Astrocyte (in vitro differentiated cells and primary cell): ENCODE measurements at regions not wholly inside any gene's neighbourhood (a gene's known extent, or its start where the extent isn't known, plus 50 kb on each side); places are given as distances from the start of the nearest gene placed in this dataset.

Source experiments
- DNase-seq: peaks from one replicate; pipeline ENCODE4 v3.0.0-alpha.2; 2010; ENCODE audit warnings: low read depth
- FAIRE-seq: peaks from 2 replicates; lab custom pipeline; 2011; peaks lifted over from hg19 to GRCh38; lab: Jason Lieb, UNC
- H2AFZ ChIP-seq: 2 replicates; pipeline ENCODE4 v1.6.0; 2012; ENCODE audit warnings: low read depth, low read length, inconsistent platforms
- H3K27ac ChIP-seq: 2 replicates; pipeline ENCODE4 v1.5.1; 2011; ENCODE audit warnings: low read depth, low read length, inconsistent platforms
- H3K27me3 ChIP-seq: 2 replicates; pipeline ENCODE4 v1.6.0; 2011; ENCODE audit warnings: low read length, inconsistent platforms; ENCODE audit not compliant: insufficient read depth
- H3K36me3 ChIP-seq: 2 replicates; pipeline ENCODE4 v1.5.1; 2011; ENCODE audit warnings: low read length, inconsistent platforms; ENCODE audit not compliant: insufficient read depth
- H3K4me1 ChIP-seq: 2 replicates; pipeline ENCODE4 v1.5.1; 2011; ENCODE audit warnings: low read length, inconsistent platforms; ENCODE audit not compliant: insufficient read depth
- H3K4me2 ChIP-seq: 2 replicates; pipeline ENCODE4 v1.6.0; 2012; ENCODE audit warnings: low read length, inconsistent platforms
- H3K4me3 ChIP-seq: 2 replicates; pipeline ENCODE4 v1.5.1; 2011; ENCODE audit warnings: low read depth, mild to moderate bottlenecking, low read length, inconsistent platforms; ENCODE audit not compliant: insufficient read depth
- H3K79me2 ChIP-seq: 2 replicates; pipeline ENCODE4 v1.6.0; 2012; ENCODE audit warnings: mild to moderate bottlenecking, low read length, inconsistent platforms; ENCODE audit not compliant: insufficient read depth
- H3K9ac ChIP-seq: 2 replicates; pipeline ENCODE4 v1.6.0; 2012; ENCODE audit warnings: mild to moderate bottlenecking, low read length, inconsistent platforms
- H3K9me3 ChIP-seq: 2 replicates; pipeline ENCODE4 v1.5.1; 2012; ENCODE audit warnings: low read depth, mild to moderate bottlenecking, low read length, inconsistent platforms; ENCODE audit not compliant: insufficient read depth
- H4K20me1 ChIP-seq: 2 replicates; pipeline ENCODE4 v1.6.0; 2012; ENCODE audit warnings: low read length, inconsistent platforms; ENCODE audit not compliant: insufficient read depth
- H3K27ac Mint-ChIP-seq: one replicate; pipeline ENCODE4 v1.8.0; 2021; ENCODE audit warnings: mild to moderate bottlenecking, mixed read lengths; ENCODE audit not compliant: unreplicated experiment
- H3K27me3 Mint-ChIP-seq: one replicate; pipeline ENCODE4 v1.8.0; 2021; ENCODE audit warnings: low read depth, mixed read lengths; ENCODE audit not compliant: unreplicated experiment
- H3K36me3 Mint-ChIP-seq: one replicate; pipeline ENCODE4 v1.8.0; 2021; ENCODE audit warnings: low read depth, mixed read lengths; ENCODE audit not compliant: unreplicated experiment
- H3K4me1 Mint-ChIP-seq: one replicate; pipeline ENCODE4 v1.8.0; 2021; ENCODE audit warnings: low read depth, mixed read lengths; ENCODE audit not compliant: unreplicated experiment
- H3K4me3 Mint-ChIP-seq: one replicate; pipeline ENCODE4 v1.8.0; 2021; ENCODE audit warnings: mild to moderate bottlenecking, moderate library complexity, mixed read lengths; ENCODE audit not compliant: unreplicated experiment
- H3K9me3 Mint-ChIP-seq: one replicate; pipeline ENCODE4 v1.8.0; 2021; ENCODE audit warnings: mild to moderate bottlenecking, mixed read lengths; ENCODE audit not compliant: unreplicated experiment
- CTCF ChIP-seq: IDR thresholded peaks from 2 replicates; pipeline ENCODE4 v1.5.1; 2011; ENCODE audit warnings: low read depth, mild to moderate bottlenecking, inconsistent platforms, low read length, moderate library complexity; ENCODE audit not compliant: insufficient read depth
- EZH2 ChIP-seq: IDR thresholded peaks from 2 replicates; pipeline ENCODE4 v1.6.1; 2012; ENCODE audit warnings: mild to moderate bottlenecking, low read length, inconsistent platforms; ENCODE audit not compliant: insufficient read depth

- Histone ChIP-seq H3K4me2 (no peak overlapping the region), H3K79me2 (no peaks in the 10 kb centered on the region), H3K27ac (no peak overlapping the region), H3K9me3 (no peaks in the 10 kb centered on the region), H3K36me3 (no peaks in the 10 kb centered on the region), H4K20me1 (no peaks in the 10 kb centered on the region), H2AFZ (no peak overlapping the region), H3K4me3 (no peak overlapping the region), H3K4me1 (no peaks in the 10 kb centered on the region), H3K27me3 (no peaks in the 10 kb centered on the region), H3K9ac (no peak overlapping the region)
- DNase-seq: no peak
- Mint-ChIP-seq H3K27ac (no peak overlapping the region), H3K4me3 (no peak overlapping the region), H3K9me3 (no peaks in the 10 kb centered on the region), H3K36me3 (no peaks in the 10 kb centered on the region), H3K4me1 (no peaks in the 10 kb centered on the region), H3K27me3 (no peaks in the 10 kb centered on the region)
- FAIRE-seq: no peak
- TF ChIP-seq CTCF (no peak), EZH2 (no peak)
Observed at GRCh38 chr5:165086465-165086864, 1581.0 kb downstream of the MAT2B start.

- H3K9ac ChIP-seq: no peak overlapping the region
- H3K27ac ChIP-seq: no peak overlapping the region
- H3K4me1 Mint-ChIP-seq: no peaks in the 10 kb centered on the region
- H3K27ac Mint-ChIP-seq: no peak overlapping the region
- TF ChIP-seq EZH2: no peak
- no peak for TF ChIP-seq CTCF
- H4K20me1 ChIP-seq: no peaks in the 10 kb centered on the region
- no peak for DNase-seq
- FAIRE-seq: no peak
- no peak overlapping the region for H3K4me3 Mint-ChIP-seq
- H3K9me3 Mint-ChIP-seq: peaks cover 6% of the 10 kb centered on the region
- no peaks in the 10 kb centered on the region for H3K27me3 Mint-ChIP-seq
- no peaks in the 10 kb centered on the region for H3K36me3 Mint-ChIP-seq
- no peaks in the 10 kb centered on the region for H3K27me3 ChIP-seq
- H3K36me3 ChIP-seq: no peaks in the 10 kb centered on the region
- H3K4me2 ChIP-seq: no peak overlapping the region
- H3K4me1 ChIP-seq: no peaks in the 10 kb centered on the region
- no peak overlapping the region for H3K4me3 ChIP-seq
- no peaks in the 10 kb centered on the region for H3K79me2 ChIP-seq
- H2AFZ ChIP-seq: no peak overlapping the region
- no peaks in the 10 kb centered on the region for H3K9me3 ChIP-seq
Observed at GRCh38 chr5:165094782-165095181, 1589.4 kb downstream of the MAT2B start.

GRCh38 chr5:165101709-165102108 lies 1596.3 kb downstream of the MAT2B start:
- DNase-seq: no peak

More at GRCh38 chr5:165101709-165102108, 1596.3 kb downstream of the MAT2B start:
- no peak overlapping the region for H3K4me2 ChIP-seq
- no peaks in the 10 kb centered on the region for H3K4me1 Mint-ChIP-seq
- H3K9me3 ChIP-seq: no peaks in the 10 kb centered on the region
- no peak for FAIRE-seq
- no peaks in the 10 kb centered on the region for H3K4me1 ChIP-seq
- H3K79me2 ChIP-seq: no peaks in the 10 kb centered on the region
- no peak overlapping the region for H3K4me3 Mint-ChIP-seq
- no peaks in the 10 kb centered on the region for H3K27me3 Mint-ChIP-seq
- no peak overlapping the region for H2AFZ ChIP-seq
- no peak overlapping the region for H3K27ac Mint-ChIP-seq
- H3K9ac ChIP-seq: no peak overlapping the region
- no peaks in the 10 kb centered on the region for H3K27me3 ChIP-seq
- H3K36me3 ChIP-seq: no peaks in the 10 kb centered on the region
- TF ChIP-seq EZH2 (no peak), CTCF (no peak)
- H3K27ac ChIP-seq: no peak overlapping the region
- no peaks in the 10 kb centered on the region for H3K36me3 Mint-ChIP-seq
- H3K9me3 Mint-ChIP-seq: peaks cover 14% of the 10 kb centered on the region
- H3K4me3 ChIP-seq: no peak overlapping the region
- no peaks in the 10 kb centered on the region for H4K20me1 ChIP-seq
